ENCODE measurements at regions not wholly inside any gene's neighbourhood (a gene's known extent, or its start where the extent isn't known, plus 50 kb on each side); places are given as distances from the start of the nearest gene placed in this dataset.

- no peaks in the 10 kb centered on the region for H3K9me2 ChIP-seq (ENCODE audit: insufficient read depth)
- CTCF ChIA-PET = no interaction called here
- ATAC-seq = no peak
- no peaks in the 10 kb centered on the region for H4K20me1 ChIP-seq (ENCODE audit: insufficient read depth)
- TF ChIP-seq ZFX (IDR thresholded peaks at IDR 0.05) = no peak
- no peak for TF ChIP-seq CBX3 (IDR thresholded peaks at IDR 0.05; ENCODE audit: low read depth)
- no peak for TF ChIP-seq SRF (IDR thresholded peaks at IDR 0.05; ENCODE audit: low read depth)
- no peak for TF ChIP-seq REST (IDR thresholded peaks at IDR 0.05; ENCODE audit: low read depth)
- no peak for TF ChIP-seq RAD21 (IDR thresholded peaks at IDR 0.05; ENCODE audit: low read depth)
- no peak for TF ChIP-seq SIN3A (IDR thresholded peaks at IDR 0.05; ENCODE audit: low read depth)
- TF ChIP-seq EGR1 (IDR thresholded peaks at IDR 0.05; ENCODE audit: low read depth) = no peak
- TF ChIP-seq JUND (IDR thresholded peaks at IDR 0.05) = no peak
- TF ChIP-seq POLR2AphosphoS5 (IDR thresholded peaks at IDR 0.05; ENCODE audit: low read depth, low read length) = no peak
- TF ChIP-seq MAX (IDR thresholded peaks at IDR 0.05) = no peak
- TF ChIP-seq TCF7L2 (IDR thresholded peaks at IDR 0.05; ENCODE audit: borderline replicate concordance, extremely low read depth, insufficient read depth, insufficient read length) = no peak
- TF ChIP-seq ATF3 (IDR thresholded peaks at IDR 0.05) = no peak
- no peak for TF ChIP-seq CTCF (IDR thresholded peaks at IDR 0.05 in 2 of 3, conservative IDR thresholded peaks at IDR 0.05 in 1 of 3; ENCODE audit: borderline replicate concordance in 1 of 3, insufficient read depth in 1 of 3, low read depth in 2 of 3, low read length in 2 of 3)
- no peak for TF ChIP-seq EZH2phosphoT487 (IDR thresholded peaks at IDR 0.05; ENCODE audit: borderline replicate concordance)
- TF ChIP-seq FOSL1 (IDR thresholded peaks at IDR 0.05; ENCODE audit: low read depth) = no peak
- no peaks in the 10 kb centered on the region for H3K9me3 ChIP-seq (ENCODE audit: control insufficient read depth in 1 of 2, insufficient read depth in 1 of 2, low read depth in 1 of 2, low read length in 2 of 2)
- DNase-seq (ENCODE audit: low read depth, low spot score) = no peak
- H3K36me3 ChIP-seq (ENCODE audit: control insufficient read depth in 1 of 2, insufficient read depth in 2 of 2, low read length in 2 of 2) = no peaks in the 10 kb centered on the region
- H3K79me2 ChIP-seq (ENCODE audit: insufficient read depth, low read length) = no peaks in the 10 kb centered on the region
- intact Hi-C loops (cut with micrococcal nuclease) = no loop called here
- no peak overlapping the region for H3K9ac ChIP-seq (ENCODE audit: low read length)
- no TSS peak for BruUV-seq (replicated peaks)
- H3K4me1 ChIP-seq (ENCODE audit: control insufficient read depth in 1 of 2, insufficient read depth in 2 of 2, low read length in 2 of 2) = no peaks in the 10 kb centered on the region
- RAD21 ChIA-PET (ENCODE audit: low non-redundant PET in 1 of 2, low total read pairs in 2 of 2, uncharacterized antibody in 2 of 2, unreplicated experiment in 2 of 2) = no interaction called here
- POLR2A ChIA-PET = no interaction called here
- no peak overlapping the region for H3K27ac ChIP-seq (ENCODE audit: low read depth, low read length)
- no peak overlapping the region for H3K4me3 ChIP-seq (replicated peaks in 1 of 2; ENCODE audit: low read depth in 1 of 2, low read length in 2 of 2)
- H3K4me2 ChIP-seq (ENCODE audit: low read length) = no peak overlapping the region
- peaks cover 14% of the 10 kb centered on the region for H3K27me3 ChIP-seq (ENCODE audit: insufficient read depth, low read length)
- H2AFZ ChIP-seq (ENCODE audit: low read depth, low read length, poor library complexity, severe bottlenecking) = no peak overlapping the region
Measured at GRCh38 chr15:91499774-91500383, 353.6 kb upstream of the SLCO3A1 start.

Data from HCT116 (cell line).